OCI-LY3 (cell line): ENCODE measurements at regions not wholly inside any gene's neighbourhood (a gene's known extent, or its start where the extent isn't known, plus 50 kb on each side); places are given as distances from the start of the nearest gene placed in this dataset.

Experiments
- H2AFZ ChIP-seq: fragments of 200-600, 300-600 bp; shearing (Covaris generic); 2 replicates; pipeline ENCODE4 v1.6.0; 2014; ENCODE audit warnings: antibody characterized with exemption, low read depth, low read length
- H3K27ac ChIP-seq: fragments of 200-600, 300-600 bp; sonication (generic); 2 replicates; pipeline ENCODE4 v1.5.1; 2014; ENCODE audit warnings: mild to moderate bottlenecking, low read length, moderate library complexity, mixed read lengths
- H3K27me3 ChIP-seq: fragments of 200-600, 300-600 bp; sonication (generic); 2 replicates; pipeline ENCODE4 v1.6.1; 2014; ENCODE audit warnings: low read depth, low read length, mixed read lengths
- H3K36me3 ChIP-seq: fragments of 200-600, 300-600 bp; sonication (generic); replicated peaks from 2 replicates; pipeline ENCODE3; 2014; ENCODE audit warnings: low read depth, low read length, mixed read lengths
- H3K4me1 ChIP-seq: fragments of 300-600, 200-600 bp; sonication (generic); 2 replicates; pipeline ENCODE4 v1.6.1; 2014; ENCODE audit warnings: low read length, mixed read lengths
- H3K4me2 ChIP-seq: fragments of 200-600, 300-600 bp; sonication (generic); 2 replicates; pipeline ENCODE4 v1.6.1; 2014; ENCODE audit warnings: low read length, mixed read lengths
- H3K4me3 ChIP-seq: fragments of 300-600, 200-600 bp; sonication (generic); 2 replicates; pipeline ENCODE4 v1.5.1; 2014; ENCODE audit warnings: antibody characterized with exemption, mild to moderate bottlenecking, low read length, moderate library complexity
- H3K79me2 ChIP-seq: fragments of 300-600, 200-600 bp; shearing (Covaris generic); 2 replicates; pipeline ENCODE4 v1.6.1; 2014; ENCODE audit warnings: mild to moderate bottlenecking, low read length, mixed read lengths
- H3K9ac ChIP-seq: fragments of 300-600, 200-600 bp; shearing (Covaris generic); 2 replicates; pipeline ENCODE4 v1.6.0; 2014; ENCODE audit warnings: mild to moderate bottlenecking, low read length, moderate library complexity
- H3K9me3 ChIP-seq: fragments of 200-600, 300-600 bp; shearing (Covaris generic); 2 replicates; pipeline ENCODE4 v1.6.1; 2014; ENCODE audit warnings: low read length, mixed read lengths; ENCODE audit not compliant: insufficient read depth
- H4K20me1 ChIP-seq: fragments of 200-600, 300-600 bp; sonication (generic); 2 replicates; pipeline ENCODE4 v1.6.1; 2016; ENCODE audit warnings: low read length, mixed read lengths; ENCODE audit not compliant: insufficient read depth
- CTCF ChIP-seq: fragments of 200-600, 300-600 bp; sonication (generic); IDR thresholded peaks from 2 replicates; pipeline ENCODE4 v1.5.1; 2014; ENCODE audit warnings: antibody characterized with exemption, low read length, low read depth
- EZH2phosphoT487 ChIP-seq: fragments of 200-600 bp; shearing (Covaris generic); IDR thresholded peaks from 2 replicates; pipeline ENCODE4 v1.6.1; 2018; ENCODE audit warnings: antibody characterized with exemption, mixed run types, low read depth

- Histone ChIP-seq H3K9me3 (no peaks in the 10 kb centered on the region), H2AFZ (no peak overlapping the region), H3K79me2 (no peaks in the 10 kb centered on the region), H3K4me3 (no peak overlapping the region), H3K27ac (no peak overlapping the region), H3K4me1 (no peaks in the 10 kb centered on the region), H4K20me1 (no peaks in the 10 kb centered on the region), H3K4me2 (no peak overlapping the region), H3K27me3 (no peaks in the 10 kb centered on the region), H3K36me3 (no peaks in the 10 kb centered on the region), H3K9ac (no peak overlapping the region)
- TF ChIP-seq EZH2phosphoT487 (no peak), CTCF (no peak)
Observed at GRCh38 chr7:17242504-17242903, 55.9 kb upstream of the AHR start.

- no peak overlapping the region for H3K4me2 ChIP-seq
- no peaks in the 10 kb centered on the region for H3K27me3 ChIP-seq
- no peaks in the 10 kb centered on the region for H3K36me3 ChIP-seq
- no peak overlapping the region for H3K27ac ChIP-seq
- H3K4me1 ChIP-seq, result peaks cover 12% of the 10 kb centered on the region
- H2AFZ ChIP-seq, result no peak overlapping the region
- no peaks in the 10 kb centered on the region for H3K9me3 ChIP-seq
- no peak overlapping the region for H3K9ac ChIP-seq
- no peak overlapping the region for H3K4me3 ChIP-seq
- H4K20me1 ChIP-seq, result no peaks in the 10 kb centered on the region
- TF ChIP-seq EZH2phosphoT487 (no peak), CTCF (no peak)
- H3K79me2 ChIP-seq, result no peaks in the 10 kb centered on the region
Observed at GRCh38 chr7:17244786-17245185, 53.7 kb upstream of the AHR start.

- H3K4me2 ChIP-seq, result no peak overlapping the region
- no peaks in the 10 kb centered on the region for H3K27me3 ChIP-seq
Observed at GRCh38 chr7:17247357-17247756, 51.1 kb upstream of the AHR start.

GRCh38 chr7:17248527-17248926, 49.9 kb upstream of the AHR start:
- no peaks in the 10 kb centered on the region for H4K20me1 ChIP-seq
- H2AFZ ChIP-seq, result no peak overlapping the region; the same call in 1 of the 2 replicates
- H3K79me2 ChIP-seq, result no peaks in the 10 kb centered on the region
- H3K4me1 ChIP-seq, result peaks cover 12% of the 10 kb centered on the region
- peak overlapping the region; percentile 47 for H3K4me2 ChIP-seq
- no peak for TF ChIP-seq CTCF
- no peak for TF ChIP-seq EZH2phosphoT487
- H3K9me3 ChIP-seq, result no peaks in the 10 kb centered on the region
- H3K27ac ChIP-seq, result no peak overlapping the region
- no peak overlapping the region for H3K4me3 ChIP-seq
- no peaks in the 10 kb centered on the region for H3K27me3 ChIP-seq
- no peak overlapping the region for H3K9ac ChIP-seq
- H3K36me3 ChIP-seq, result no peaks in the 10 kb centered on the region

More at GRCh38 chr7:17247357-17247756, 51.1 kb upstream of the AHR start:
- Histone ChIP-seq H3K4me1 (peaks cover 12% of the 10 kb centered on the region), H4K20me1 (no peaks in the 10 kb centered on the region), H2AFZ (no peak overlapping the region), H3K9ac (no peak overlapping the region), H3K27ac (no peak overlapping the region), H3K9me3 (no peaks in the 10 kb centered on the region), H3K4me3 (no peak overlapping the region), H3K36me3 (no peaks in the 10 kb centered on the region), H3K79me2 (no peaks in the 10 kb centered on the region)
- TF ChIP-seq EZH2phosphoT487 (no peak), CTCF (no peak)
